K562 (cell line): ENCODE measurements at regions not wholly inside any gene's neighbourhood (a gene's known extent, or its start where the extent isn't known, plus 50 kb on each side); places are given as distances from the start of the nearest gene placed in this dataset.
"Not testable (repeated sequence)": the region's sequence is repeated elsewhere in the genome, so short reads cannot be mapped to it uniquely, and the experiment has no call there.

Experiments used
- BCL6 ChIP-seq: fragments of 250-450 bp; sonication (Bioruptor Pico); IDR thresholded peaks from 2 replicates; pipeline ENCODE4 v1.4.0; 2020
- POLR2A ChIP-seq: fragments of 450-650 bp; conservative IDR thresholded peaks from 2 replicates; pipeline ENCODE4 v1.6.1; 2016
- SRSF3 ChIP-seq: fragments of 200-400 bp; formaldehyde crosslinking; IDR thresholded peaks from 2 replicates; pipeline ENCODE4 v1.6.1; 2016; ENCODE audit warnings: mild to moderate bottlenecking, low read length, moderate library complexity; ENCODE audit not compliant: insufficient read depth
- ZFP36 ChIP-seq: fragments of 150-350 bp; IDR thresholded peaks from 2 replicates; pipeline ENCODE4 v1.6.1; 2018; ENCODE audit warnings: low read length, low read depth; ENCODE audit not compliant: partially characterized antibody
- ZNF644 ChIP-seq: fragments of 200-800 bp; sonication (Bioruptor generic); IDR thresholded peaks from 2 replicates; pipeline ENCODE4 v1.6.1; 2016; ENCODE audit warnings: low read depth, missing genetic modification characterization, missing compliant biosample characterization

DNA sequence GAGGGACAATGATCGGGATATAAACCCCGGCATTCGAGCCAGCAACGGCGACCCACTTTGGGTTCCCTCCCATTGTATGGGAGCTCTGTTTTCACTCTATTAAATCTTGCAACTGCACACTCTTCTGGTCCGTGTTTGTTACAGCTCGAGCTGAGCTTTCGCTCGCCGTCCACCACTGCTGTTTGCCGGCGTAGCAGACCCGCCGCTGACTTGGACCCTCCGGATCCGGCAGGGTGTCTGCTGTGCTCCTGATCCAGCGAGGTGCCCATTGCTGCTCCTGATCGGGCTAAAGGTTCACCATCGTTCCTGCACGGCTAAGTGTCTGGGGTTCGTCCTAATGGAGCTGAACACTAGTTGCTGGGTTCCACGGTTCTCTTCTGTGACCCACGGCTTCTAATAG, 220.2 kb downstream of the GLRX3 start:
- TF ChIP-seq ZNF644 (tag); BCL6 (CRISPR knock-in tag); POLR2A; ZFP36; SRSF3: not testable (repeated sequence)
